Fibroblast of skin of scalp (primary cell): ENCODE measurements at regions not wholly inside any gene's neighbourhood (a gene's known extent, or its start where the extent isn't known, plus 50 kb on each side); places are given as distances from the start of the nearest gene placed in this dataset.

Experiments used
- DNase-seq: peaks from one replicate; pipeline ENCODE4 v3.0.0-alpha.2; 2013

- no peak for DNase-seq
Measured at GRCh38 chr2:100192825-100193224, 50.4 kb upstream of the AFF3 start.

GRCh38 chr2:100192300-100192699 is 49.9 kb upstream of the AFF3 start:
- no peak for DNase-seq
